Kasumi-1 (cell line): ENCODE measurements at regions not wholly inside any gene's neighbourhood (a gene's known extent, or its start where the extent isn't known, plus 50 kb on each side); places are given as distances from the start of the nearest gene placed in this dataset.
A peak's percentile ranks its signal among the peaks of the same experiment; 100 is the strongest.
"Not testable (repeated sequence)": the region's sequence is repeated elsewhere in the genome, so short reads cannot be mapped to it uniquely, and the experiment has no call there.

ENCODE experiments used
- DNase-seq, 2 experiments: peaks; one replicate each; lab custom pipeline; 2025; lab: John Stamatoyannopoulos, UW

DNA sequence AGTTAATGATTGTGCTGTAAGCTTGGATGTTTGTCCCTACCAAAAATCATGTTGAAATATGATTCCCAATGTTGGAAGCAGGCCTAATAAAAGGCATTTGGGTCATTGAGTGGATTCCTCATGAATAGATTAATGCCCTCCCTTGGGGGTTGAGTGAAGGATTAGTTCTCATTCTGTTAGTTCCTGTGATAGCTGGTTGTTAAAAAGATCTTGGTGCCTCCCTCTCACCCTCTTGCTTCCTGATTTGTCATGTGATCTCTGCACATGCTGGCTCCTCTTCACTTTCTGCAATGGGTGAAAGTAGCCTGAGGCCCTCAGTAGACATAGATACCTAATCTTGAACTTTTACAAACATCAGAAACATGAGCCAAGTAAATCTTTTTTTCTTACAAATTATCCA is 115.6 kb upstream of the HCRTR2 start:
- no peak for DNase-seq

DNA sequence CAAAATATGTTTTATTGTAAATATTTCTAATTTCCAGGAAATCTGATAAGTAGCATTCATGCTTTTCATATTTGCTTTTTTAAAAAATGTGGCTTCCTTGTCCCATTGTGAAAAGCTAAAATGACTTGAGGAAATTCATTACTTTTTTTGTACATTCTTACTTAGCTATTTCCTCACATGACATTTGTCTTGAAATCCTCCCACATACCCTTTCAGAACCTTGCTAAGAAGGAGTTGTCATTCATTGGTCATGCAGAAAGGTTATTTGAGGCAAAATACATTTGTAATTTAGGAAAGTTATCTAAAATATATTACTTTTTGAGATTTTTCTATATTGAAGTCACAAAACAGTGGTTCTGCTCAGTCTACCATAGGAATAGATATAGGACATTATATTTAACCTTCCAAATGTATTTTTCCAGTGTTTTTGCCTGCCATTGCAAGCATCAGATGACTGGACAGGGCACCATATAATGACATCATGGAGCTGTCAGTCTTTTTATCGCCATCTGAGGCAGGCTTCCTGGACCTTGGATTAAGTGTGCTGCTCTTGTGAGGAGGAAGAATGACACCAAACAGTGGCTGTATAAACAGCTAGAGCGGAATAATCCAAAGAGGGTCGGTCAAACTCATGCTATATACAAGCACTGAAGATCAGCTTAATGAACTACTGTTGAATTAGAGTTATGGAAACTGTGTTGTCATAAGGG is 109.4 kb upstream of the HCRTR2 start:
- no peak for DNase-seq

DNA sequence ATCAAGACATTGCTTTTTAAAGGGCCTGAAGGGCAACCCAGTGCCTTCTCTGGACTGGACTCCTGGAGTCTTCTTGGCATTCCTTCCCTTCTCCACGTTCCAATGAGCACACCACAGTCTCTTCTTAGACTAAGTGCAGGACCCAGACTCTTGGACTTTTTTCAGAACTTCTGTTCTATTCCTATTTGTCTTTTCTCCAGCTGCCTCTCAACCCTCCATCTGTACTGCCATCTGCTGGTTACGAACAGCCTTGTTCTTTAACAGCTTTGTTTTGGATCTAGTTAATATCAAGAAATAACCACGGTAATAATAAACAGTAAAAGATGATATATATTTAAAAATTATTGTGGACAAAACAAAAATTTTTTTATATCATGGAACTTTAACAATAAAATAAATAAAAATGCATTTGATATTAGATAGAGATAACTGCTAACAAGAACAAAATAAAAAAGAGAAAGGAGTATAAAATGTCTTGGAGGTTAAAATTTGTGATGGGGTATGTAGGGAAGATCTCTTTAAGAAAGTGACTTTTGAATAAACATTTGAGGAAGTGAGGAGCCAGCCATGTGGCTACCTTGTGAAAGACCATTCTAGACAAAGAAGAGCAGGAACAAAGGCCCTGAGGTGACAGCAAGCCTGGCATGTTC is 105.1 kb upstream of the HCRTR2 start:
- peak; percentile 73 to 74 for DNase-seq

DNA sequence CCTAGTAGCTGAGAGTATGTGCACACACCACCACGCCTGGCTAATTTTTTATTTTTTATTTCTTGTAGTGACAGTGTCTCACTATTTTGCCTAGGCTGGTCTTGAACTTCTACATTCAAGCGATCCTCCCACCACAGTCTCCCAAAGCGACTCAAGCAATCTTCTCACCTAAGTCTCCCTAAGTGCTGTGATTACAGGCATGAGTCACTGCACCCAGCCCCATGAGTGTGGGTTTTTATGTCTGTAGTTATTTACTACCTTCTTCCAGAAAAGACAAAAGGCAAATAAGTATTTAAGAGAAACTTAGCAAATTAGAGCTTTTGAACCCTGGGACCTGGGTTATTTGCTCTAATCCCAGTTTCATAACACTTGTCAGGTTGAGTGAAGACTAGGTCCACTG is 92.3 kb upstream of the HCRTR2 start:
- no peak for DNase-seq

DNA sequence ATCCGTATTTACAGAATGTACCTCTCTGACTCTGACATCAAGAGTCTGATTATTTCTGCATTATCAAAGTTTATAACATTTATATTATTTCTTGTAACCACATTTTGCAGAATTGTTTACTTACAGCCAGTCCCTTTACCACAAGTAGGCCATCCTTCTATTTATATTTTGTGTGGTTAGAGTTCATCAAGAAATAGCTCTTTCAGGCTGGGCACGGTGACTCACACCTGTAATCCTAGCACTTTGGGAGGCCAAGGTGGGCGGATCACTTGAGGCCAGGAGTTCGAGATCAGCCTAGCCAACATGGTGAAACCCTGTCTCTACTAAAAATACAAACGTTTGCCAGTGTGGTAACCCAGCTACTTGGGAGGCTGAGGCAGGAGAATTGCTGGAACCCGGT is 86.3 kb upstream of the HCRTR2 start:
- not testable (repeated sequence) for DNase-seq

DNA sequence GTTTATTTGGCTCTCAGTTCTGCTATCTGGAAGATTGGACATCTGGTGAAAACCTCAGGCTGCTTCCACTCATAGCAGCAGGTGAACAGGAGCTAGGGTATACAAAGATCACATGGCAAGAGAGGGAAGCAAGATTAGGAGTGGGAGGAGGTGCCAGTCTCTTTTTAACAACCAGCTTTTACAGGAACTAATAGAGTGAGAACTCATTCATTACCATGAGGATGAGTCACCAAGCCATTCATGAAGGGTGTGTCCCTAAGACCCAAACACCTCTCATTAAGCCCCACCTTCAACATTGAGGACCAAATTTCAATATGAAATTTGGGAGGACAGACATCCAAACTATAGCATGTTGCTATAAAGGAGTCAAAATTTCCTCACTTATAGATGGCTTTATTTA is 85.4 kb upstream of the HCRTR2 start:
- DNase-seq = no peak

DNA sequence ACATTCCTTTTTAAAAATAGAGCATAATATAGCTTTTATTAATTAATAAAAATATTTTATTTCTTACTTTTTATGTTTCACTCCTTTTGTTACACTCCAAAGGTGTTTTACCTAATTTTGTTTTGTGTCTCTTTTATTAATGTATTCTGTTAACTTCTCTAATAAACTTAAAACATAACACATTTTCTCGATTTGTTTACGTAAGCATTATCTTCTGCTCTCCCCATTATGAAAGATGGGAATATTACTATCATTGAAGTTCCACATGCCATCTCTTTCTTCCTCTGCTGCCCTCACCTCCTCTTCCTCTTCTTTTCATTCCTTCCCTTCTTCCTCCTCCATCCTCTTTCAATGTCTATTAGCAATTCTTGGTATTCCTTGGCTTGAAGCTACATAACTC is 85.0 kb upstream of the HCRTR2 start:
- no peak for DNase-seq

DNA sequence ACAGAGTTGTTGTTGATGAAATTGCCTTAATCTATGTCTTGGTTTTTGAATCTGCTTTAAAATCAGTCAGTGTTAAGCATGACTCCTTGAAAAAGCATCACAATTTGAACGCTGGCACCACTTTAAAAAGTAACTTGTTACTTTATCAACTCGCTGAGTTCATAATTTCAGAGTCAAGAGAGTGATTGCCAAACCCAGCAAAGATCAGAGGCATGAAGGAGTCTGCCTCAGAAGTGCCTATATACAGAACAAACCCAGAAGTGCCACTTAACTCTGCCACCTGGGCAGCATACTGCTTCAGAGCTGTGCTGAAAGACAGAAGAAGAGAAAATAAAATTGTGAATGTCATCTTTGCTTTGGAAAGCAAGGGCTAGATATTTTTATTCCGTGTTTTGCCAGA is 73.6 kb upstream of the HCRTR2 start:
- DNase-seq = no peak

DNA sequence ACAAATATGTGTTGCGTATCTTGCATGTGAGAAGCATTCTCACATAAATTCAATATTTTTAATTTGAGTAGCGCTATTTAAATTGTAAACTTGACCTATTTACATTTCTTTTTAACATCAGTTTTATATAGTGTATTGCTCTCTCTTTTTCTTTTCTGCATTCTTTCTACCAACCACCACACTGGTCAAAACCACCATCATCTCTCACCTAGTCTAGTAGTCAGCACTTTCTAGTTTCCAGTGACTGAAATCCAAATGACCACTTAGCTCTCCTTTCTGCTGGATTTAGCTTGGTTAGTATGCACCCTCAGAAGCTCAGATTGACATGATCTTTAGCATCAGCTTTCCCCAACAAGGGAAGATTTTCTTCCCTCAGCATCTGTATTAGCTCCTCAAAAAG is 73.2 kb upstream of the HCRTR2 start:
- no peak for DNase-seq

DNA sequence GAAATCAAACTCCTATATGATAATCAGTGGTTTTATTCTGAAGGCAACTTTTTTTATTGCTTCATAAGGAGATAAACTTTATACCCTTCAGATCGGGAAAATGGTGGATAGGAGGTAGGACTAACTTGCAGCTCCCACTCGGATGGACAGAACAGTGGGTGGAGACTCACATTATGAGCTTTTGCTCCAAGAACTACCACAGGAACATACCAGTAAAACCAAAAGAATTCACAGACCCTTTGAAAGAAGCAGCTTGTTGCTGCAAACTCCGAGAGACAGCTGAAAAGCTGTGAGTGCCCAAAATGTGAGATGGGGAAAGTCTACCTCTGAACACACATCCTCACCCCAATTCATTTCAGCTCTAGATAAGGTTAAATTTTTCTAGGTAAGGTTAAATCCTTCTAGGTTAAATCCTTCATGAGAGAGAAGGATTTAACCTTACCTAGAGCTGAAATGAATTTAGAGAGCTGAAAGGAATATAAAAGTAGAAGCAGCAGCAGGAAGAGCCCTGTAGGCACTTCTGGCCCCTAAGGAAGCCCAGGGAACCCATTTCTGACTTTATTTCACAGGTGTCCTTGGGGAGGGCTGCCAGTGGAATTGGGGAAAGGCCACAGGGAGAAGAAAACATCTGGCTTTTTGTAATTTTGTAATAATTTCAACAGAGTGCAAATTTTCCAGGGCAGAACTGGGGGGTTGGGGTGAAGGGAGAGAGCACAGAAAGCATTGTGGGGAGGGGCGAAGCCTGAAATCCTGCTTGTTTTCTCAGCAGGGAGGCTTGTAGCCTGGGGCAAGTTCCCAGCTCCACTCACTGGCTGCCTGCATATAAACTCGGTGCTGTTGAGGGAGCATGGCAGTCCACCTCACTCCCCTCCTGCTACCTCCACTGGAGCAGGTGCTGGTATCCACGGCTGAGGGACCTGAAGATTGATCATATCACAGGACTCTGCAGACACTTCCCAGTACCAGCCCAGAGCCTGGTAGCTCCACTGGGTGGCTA is 65.9 kb upstream of the HCRTR2 start:
- no peak for DNase-seq

DNA sequence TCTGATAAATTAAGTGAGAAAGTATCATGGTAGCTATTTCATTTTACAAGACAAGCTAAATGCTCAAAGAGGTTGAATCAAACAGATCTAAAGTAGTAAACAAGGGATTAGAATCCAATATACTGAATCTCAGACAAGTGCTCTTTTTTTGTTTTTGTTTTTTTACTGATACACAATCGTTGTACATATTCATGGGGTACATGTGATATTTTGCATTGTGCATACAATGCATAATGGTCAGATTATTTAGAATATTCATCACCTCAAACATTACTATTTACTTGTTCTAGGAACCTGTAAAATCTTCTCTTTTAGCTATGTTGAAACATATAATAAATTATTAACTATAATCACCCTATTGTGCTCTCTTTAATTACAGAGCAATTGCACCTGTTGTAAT is 57.0 kb upstream of the HCRTR2 start:
- DNase-seq = no peak

DNA sequence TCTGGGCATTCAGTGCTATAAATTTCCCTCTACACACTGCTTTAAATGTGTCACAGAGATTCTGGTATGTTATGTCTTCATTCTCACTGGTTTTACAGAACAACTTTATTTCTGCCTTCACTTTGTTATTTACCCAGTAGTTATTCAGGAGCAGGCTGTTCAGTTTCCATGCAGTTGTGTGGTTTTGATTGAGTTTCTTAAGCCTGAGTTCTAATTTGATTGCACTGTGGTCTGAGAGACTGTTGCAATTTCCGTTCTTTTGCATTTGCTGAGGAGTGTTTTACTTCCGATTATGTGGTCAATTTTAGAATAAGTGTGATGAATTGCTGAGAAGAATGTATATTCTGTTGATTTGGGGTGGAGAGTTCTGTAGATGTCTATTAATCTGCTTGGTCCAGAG is 50.1 kb upstream of the HCRTR2 start:
- peak; percentile 84 to 91 for DNase-seq
